Adrenal gland (tissue), 5 donors: ENCODE measurements at regions not wholly inside any gene's neighbourhood (a gene's known extent, or its start where the extent isn't known, plus 50 kb on each side); places are given as distances from the start of the nearest gene placed in this dataset.

Experiments
- CTCF ChIP-seq, 6 experiments: fragments of 450-650 bp in 4 of 6; fragments of 200-600 bp in 2 of 6; sonication (generic) in 1 of 6; IDR thresholded peaks; 1 replicate in 5 of 6; 2 replicates in 1 of 6; pipeline versions ENCODE4 v1.5.1 to v1.8.0; 2016 to 2021; ENCODE audit warnings: antibody characterized with exemption in 6 of 6, mild to moderate bottlenecking in 2 of 6, moderate library complexity in 1 of 6
- POLR2A ChIP-seq, 2 donors: fragments of 450-650 bp; IDR thresholded peaks; one replicate each; pipeline ENCODE4 v1.6.1; 2017; ENCODE audit warnings: antibody characterized with exemption in 2 of 2, mild to moderate bottlenecking in 2 of 2, moderate library complexity in 1 of 2
- donor health status: DM: no; HTN: no; CAD: no.

- TF ChIP-seq CTCF (IDR thresholded peaks at IDR 0.05) (no peak), POLR2A (IDR thresholded peaks at IDR 0.05) (no peak)
Observed at GRCh38 chr5:82865625-82866024, 211.6 kb downstream of the TMEM167A start.
